ENCODE measurements at regions not wholly inside any gene's neighbourhood (a gene's known extent, or its start where the extent isn't known, plus 50 kb on each side); places are given as distances from the start of the nearest gene placed in this dataset.
"Not testable (repeated sequence)": the region's sequence is repeated elsewhere in the genome, so short reads cannot be mapped to it uniquely, and the experiment has no call there.

- DNase-seq = no peak
Measured at GRCh38 chr13:111629016-111629415, 308.6 kb downstream of the TEX29 start.

GRCh38 chr13:111629457-111629856 lies 309.0 kb downstream of the TEX29 start:
- DNase-seq = no peak

- DNase-seq = no peak
Measured at GRCh38 chr13:111629926-111630325, 309.5 kb downstream of the TEX29 start.

GRCh38 chr13:111630406-111630805 lies 310.0 kb downstream of the TEX29 start:
- no peak for DNase-seq

- DNase-seq = not testable (repeated sequence)
Measured at GRCh38 chr13:111631271-111631670, 310.8 kb downstream of the TEX29 start.

GRCh38 chr13:111632906-111633305 lies 312.5 kb downstream of the TEX29 start:
- DNase-seq = no peak

- no peak for DNase-seq
Measured at GRCh38 chr13:111633401-111633800, 313.0 kb downstream of the TEX29 start.

GRCh38 chr13:111634410-111634809 lies 314.0 kb downstream of the TEX29 start:
- no peak for DNase-seq

GRCh38 chr13:111636271-111636670 lies 315.8 kb downstream of the TEX29 start:
- DNase-seq = no peak

GRCh38 chr13:111636804-111637203 lies 316.4 kb downstream of the TEX29 start:
- no peak for DNase-seq

- DNase-seq = no peak
Measured at GRCh38 chr13:111637365-111637764, 316.9 kb downstream of the TEX29 start.

- no peak for DNase-seq
Measured at GRCh38 chr13:111638233-111638632, 317.8 kb downstream of the TEX29 start.

GRCh38 chr13:111639196-111639705 lies 318.8 kb downstream of the TEX29 start:
- DNase-seq = no peak

GRCh38 chr13:111640006-111640405 lies 319.6 kb downstream of the TEX29 start:
- DNase-seq = no peak

GRCh38 chr13:111640476-111640875 lies 320.0 kb downstream of the TEX29 start:
- DNase-seq = no peak

GRCh38 chr13:111642156-111642767 lies 321.8 kb downstream of the TEX29 start:
- DNase-seq = no peak

- DNase-seq = no peak
Measured at GRCh38 chr13:111644750-111645149, 324.3 kb downstream of the TEX29 start.

- no peak for DNase-seq
Measured at GRCh38 chr13:111645198-111645597, 324.8 kb downstream of the TEX29 start.

- DNase-seq = no peak
Measured at GRCh38 chr13:111645598-111646455, 325.4 kb downstream of the TEX29 start.

- DNase-seq = no peak
Measured at GRCh38 chr13:111646456-111646855, 326.0 kb downstream of the TEX29 start.

- DNase-seq = no peak
Measured at GRCh38 chr13:111648885-111649284, 328.4 kb downstream of the TEX29 start.

GRCh38 chr13:111650626-111651025 lies 330.2 kb downstream of the TEX29 start:
- DNase-seq = no peak

- DNase-seq = no peak
Measured at GRCh38 chr13:111652676-111653075, 332.2 kb downstream of the TEX29 start.

GRCh38 chr13:111654531-111654930 lies 334.1 kb downstream of the TEX29 start:
- DNase-seq = no peak
